Neural progenitor cell (in vitro differentiated cells): ENCODE measurements at regions not wholly inside any gene's neighbourhood (a gene's known extent, or its start where the extent isn't known, plus 50 kb on each side); places are given as distances from the start of the nearest gene placed in this dataset.

Experiments used
- CTCF ChIP-seq: fragments of 200-600 bp; sonication (generic); IDR thresholded peaks from 2 replicates; pipeline ENCODE4 v1.5.1; 2017; ENCODE audit warnings: antibody characterized with exemption, mild to moderate bottlenecking
- EZH2phosphoT487 ChIP-seq: fragments of 200-600 bp; sonication (generic); IDR thresholded peaks from 2 replicates; pipeline ENCODE4 v1.6.1; 2017; ENCODE audit warnings: antibody characterized with exemption

- TF ChIP-seq CTCF (no peak), EZH2phosphoT487 (no peak)
Measured at GRCh38 chr14:71246539-71246938, 339.3 kb downstream of the PCNX1 start.
